H1 (cell line): ENCODE measurements at regions not wholly inside any gene's neighbourhood (a gene's known extent, or its start where the extent isn't known, plus 50 kb on each side); places are given as distances from the start of the nearest gene placed in this dataset.

ENCODE experiments used
- CTCF ChIA-PET: fragments of 300-600 bp; sonication (Branson Sonifier 250); formaldehyde crosslinking; loops from one replicate; lab custom pipeline; 2021; ENCODE audit not compliant: partially characterized antibody; lab: Charles Lee
- POLR2A ChIA-PET: fragments of 300-600 bp; sonication (Branson Sonifier 250); formaldehyde crosslinking; loops from one replicate; lab custom pipeline; 2021; ENCODE audit warnings: inconsistent platforms; ENCODE audit not compliant: partially characterized antibody; lab: Charles Lee
- DNase-seq, 2 experiments: peaks; one replicate each; pipeline versions ENCODE4 v3.0.0 to v3.0.0-alpha.2; 2010 to 2022; ENCODE audit warnings: low spot score in 2 of 2, low read depth in 1 of 2, mixed read lengths in 1 of 2
- FAIRE-seq: peaks from 2 replicates; lab custom pipeline; 2011; peaks lifted over from hg19 to GRCh38; lab: Jason Lieb, UNC
- H2AFZ ChIP-seq: 2 replicates; pipeline ENCODE4 v1.8.1; 2012; ENCODE audit warnings: low read length, inconsistent platforms
- H2AK5ac ChIP-seq: 2 replicates; pipeline ENCODE4 v1.6.1; 2013; ENCODE audit warnings: low read depth, low read length
- H2BK120ac ChIP-seq: replicated peaks from 2 replicates; pipeline ENCODE3; 2013; ENCODE audit warnings: low read depth, low read length, inconsistent platforms
- H2BK12ac ChIP-seq: 2 replicates; pipeline ENCODE4 v1.6.1; 2013; ENCODE audit warnings: low read depth, low read length
- H2BK15ac ChIP-seq: 2 replicates; pipeline ENCODE4 v1.6.1; 2013; ENCODE audit warnings: low read length
- H2BK20ac ChIP-seq: 2 replicates; pipeline ENCODE4 v1.6.1; 2013; ENCODE audit warnings: low read length
- H2BK5ac ChIP-seq: 2 replicates; pipeline ENCODE4 v1.6.1; 2013; ENCODE audit warnings: low read depth, low read length
- H3K14ac ChIP-seq: 2 replicates; pipeline ENCODE4 v1.6.1; 2013; ENCODE audit warnings: inconsistent platforms; ENCODE audit not compliant: insufficient read length
- H3K18ac ChIP-seq: 2 replicates; pipeline ENCODE4 v1.6.1; 2013; ENCODE audit warnings: low read length; ENCODE audit errors: extremely low read depth
- H3K23ac ChIP-seq: 2 replicates; pipeline ENCODE4 v1.6.1; 2013; ENCODE audit warnings: inconsistent platforms; ENCODE audit not compliant: insufficient read length
- H3K23me2 ChIP-seq: 2 replicates; pipeline ENCODE4 v1.6.1; 2013; ENCODE audit warnings: low read depth, low read length
- H3K27ac ChIP-seq: 2 replicates; pipeline ENCODE4 v1.6.1; 2011; ENCODE audit warnings: low read depth, low read length, inconsistent platforms
- H3K27me3 ChIP-seq, 4 experiments: replicated peaks in 1 of 4; 1 replicate in 1 of 4; 2 replicates in 3 of 4; pipeline versions ENCODE4 v1.6.1 to v1.8.1; 2011 to 2013; ENCODE audit warnings: low read length in 3 of 4, mild to moderate bottlenecking in 3 of 4, inconsistent platforms in 2 of 4, mixed read lengths in 2 of 4, moderate library complexity in 1 of 4; ENCODE audit not compliant: control insufficient read depth in 3 of 4, insufficient read depth in 3 of 4; ENCODE audit errors: extremely low read depth in 1 of 4
- H3K36me3 ChIP-seq, 4 experiments: 2 replicates each; pipeline versions ENCODE4 v1.6.1 to v1.8.1; 2011 to 2013; ENCODE audit warnings: mild to moderate bottlenecking in 4 of 4, low read length in 3 of 4, moderate library complexity in 2 of 4, control low read depth in 1 of 4, inconsistent platforms in 1 of 4; ENCODE audit not compliant: insufficient read depth in 4 of 4, control insufficient read depth in 2 of 4
- H3K4ac ChIP-seq: replicated peaks from 2 replicates; pipeline ENCODE3; 2013; ENCODE audit warnings: low read length, low read depth, mixed read lengths, inconsistent platforms; ENCODE audit not compliant: insufficient read length
- H3K4me1 ChIP-seq, 4 experiments: replicated peaks in 1 of 4; 1 replicate in 1 of 4; 2 replicates in 3 of 4; pipeline versions ENCODE4 v1.6.1 to v1.8.1; 2011 to 2013; ENCODE audit warnings: low read length in 3 of 4, inconsistent platforms in 2 of 4, mixed read lengths in 1 of 4; ENCODE audit not compliant: insufficient read depth in 4 of 4, control insufficient read depth in 3 of 4
- H3K4me2 ChIP-seq, 2 experiments: 2 replicates each; pipeline versions ENCODE4 v1.6.1 to v1.8.1; 2011 to 2013; ENCODE audit warnings: low read depth in 2 of 2, low read length in 2 of 2, control low read depth in 1 of 2, inconsistent platforms in 1 of 2, mild to moderate bottlenecking in 1 of 2; ENCODE audit not compliant: insufficient read depth in 1 of 2
- H3K4me3 ChIP-seq, 4 experiments: fragments of 200-600, 300-600 bp in 1 of 4; sonication (generic), shearing (Covaris generic), sonication (Bioruptor Twin) in 1 of 4; 2 replicates each; pipeline versions ENCODE4 v1.5.1 to v1.8.1; 2011 to 2016; ENCODE audit warnings: low read length in 4 of 4, low read depth in 3 of 4, control low read depth in 2 of 4, inconsistent platforms in 2 of 4, mild to moderate bottlenecking in 2 of 4, mixed read lengths in 1 of 4, moderate library complexity in 1 of 4; ENCODE audit not compliant: insufficient read depth in 2 of 4; ENCODE audit errors: extremely low read depth in 1 of 4
- H3K56ac ChIP-seq: replicated peaks from 2 replicates; pipeline ENCODE3; 2013; ENCODE audit warnings: low read depth, mild to moderate bottlenecking, mixed read lengths, low read length, inconsistent platforms; ENCODE audit not compliant: insufficient read length
- H3K79me1 ChIP-seq: 2 replicates; pipeline ENCODE4 v1.6.1; 2013; ENCODE audit warnings: low read depth, low read length, control low read depth
- H3K79me2 ChIP-seq, 2 experiments: 2 replicates each; pipeline versions ENCODE4 v1.6.1 to v1.8.1; 2012 to 2013; ENCODE audit warnings: low read length in 2 of 2, mild to moderate bottlenecking in 2 of 2, inconsistent platforms in 1 of 2; ENCODE audit not compliant: insufficient read depth in 2 of 2, control insufficient read depth in 1 of 2
- H3K9ac ChIP-seq, 4 experiments: replicated peaks in 1 of 4; 1 replicate in 1 of 4; 2 replicates in 3 of 4; pipeline versions ENCODE4 v1.6.1 to v1.8.1; 2011 to 2013; ENCODE audit warnings: low read depth in 3 of 4, low read length in 3 of 4, control low read depth in 2 of 4, mild to moderate bottlenecking in 2 of 4, moderate library complexity in 2 of 4, inconsistent platforms in 1 of 4; ENCODE audit errors: extremely low read depth in 1 of 4
- H3K9me3 ChIP-seq, 2 experiments: 2 replicates each; pipeline versions ENCODE4 v1.6.1 to v1.8.1; 2012 to 2013; ENCODE audit warnings: mild to moderate bottlenecking in 2 of 2, moderate library complexity in 2 of 2, control low read depth in 1 of 2, inconsistent platforms in 1 of 2, low read depth in 1 of 2, low read length in 1 of 2, mixed read lengths in 1 of 2; ENCODE audit not compliant: insufficient read depth in 2 of 2
- H4K20me1 ChIP-seq, 2 experiments: replicated peaks in 1 of 2; 2 replicates each; pipeline versions ENCODE3 to v1.8.1; 2011 to 2013; ENCODE audit warnings: inconsistent platforms in 2 of 2, low read length in 2 of 2, mild to moderate bottlenecking in 1 of 2; ENCODE audit not compliant: insufficient read depth in 2 of 2, control insufficient read depth in 1 of 2
- H4K5ac ChIP-seq: 2 replicates; pipeline ENCODE4 v1.6.1; 2013; ENCODE audit warnings: low read length, low read depth, mixed read lengths, inconsistent platforms; ENCODE audit not compliant: insufficient read length
- H4K8ac ChIP-seq: 2 replicates; pipeline ENCODE4 v1.8.0; 2013; ENCODE audit warnings: mild to moderate bottlenecking, moderate library complexity, low read length, inconsistent platforms; ENCODE audit not compliant: insufficient read depth; ENCODE audit errors: extremely low read depth
- H4K91ac ChIP-seq: replicated peaks from 2 replicates; pipeline ENCODE3; 2013; ENCODE audit warnings: low read length, mixed read lengths, inconsistent platforms; ENCODE audit not compliant: insufficient read length
- KDM4A ChIP-seq: IDR thresholded peaks from one replicate; pipeline ENCODE4 v1.7.1; 2012; ENCODE audit warnings: low read depth, mild to moderate bottlenecking, moderate library complexity, low read length, inconsistent platforms; ENCODE audit not compliant: severe bottlenecking
- MAFK ChIP-seq: IDR thresholded peaks from 2 replicates; pipeline ENCODE4 v1.6.1; 2012; ENCODE audit warnings: low read depth, mild to moderate bottlenecking, improper control_type of control experiment, low read length
- WGBS, 2 experiments: shearing (Covaris generic) in 1 of 2; methylation state at CpG; one replicate each; pipeline versions ENCODE4 v1.1.6 to v1.1.7; 2013 to 2015; ENCODE audit warnings: low lambda C conversion rate in 2 of 2, mixed read lengths in 2 of 2, inconsistent platforms in 1 of 2, low coverage in 1 of 2, missing lambda C conversion rate in 1 of 2; ENCODE audit not compliant: insufficient replicate concordance in 2 of 2, insufficient coverage in 1 of 2, insufficient read length in 1 of 2; ENCODE audit errors: extremely low coverage in 1 of 2, missing lambda C conversion rate in 1 of 2; 5-methylcytosine and 5-hydroxymethylcytosine counted together

DNA sequence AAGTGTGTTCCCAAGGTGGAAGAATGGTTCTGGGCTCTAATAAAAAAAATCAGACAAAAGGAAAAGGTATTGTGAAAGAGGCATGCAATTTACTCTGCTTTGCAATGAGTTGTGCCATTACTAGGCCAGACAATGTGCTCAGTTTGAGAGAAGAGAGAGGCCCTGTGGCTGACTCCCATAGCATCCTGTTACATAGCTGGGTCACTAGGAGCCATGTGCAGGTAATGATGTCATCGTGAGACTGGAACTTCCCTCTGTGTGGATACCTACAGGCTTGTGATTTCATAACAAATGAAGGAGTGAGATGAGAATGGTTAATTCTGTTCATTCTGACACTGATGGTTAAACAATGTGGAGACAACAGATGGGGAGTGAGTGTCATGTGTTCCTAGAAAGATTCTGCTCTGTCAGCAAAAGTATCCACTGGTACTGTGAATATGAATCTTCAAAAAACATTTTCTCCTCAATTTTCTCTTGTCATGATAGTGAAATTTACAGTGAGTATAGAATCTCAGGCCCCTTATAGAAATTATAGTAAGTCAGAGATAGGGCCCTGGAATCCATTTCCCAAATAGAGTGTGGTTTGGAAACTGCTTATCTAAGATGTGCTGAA is 648.7 kb upstream of the DPPA4 start:
- H2AK5ac ChIP-seq = no peak overlapping the region
- H4K5ac ChIP-seq = no peak overlapping the region
- no peak overlapping the region for H2BK12ac ChIP-seq
- no peaks in the 10 kb centered on the region for H3K23me2 ChIP-seq
- H3K4me2 ChIP-seq = no peak overlapping the region
- no peak overlapping the region for H2BK5ac ChIP-seq
- no peak overlapping the region for H3K27ac ChIP-seq
- no peaks in the 10 kb centered on the region for H4K20me1 ChIP-seq
- H3K27me3 ChIP-seq = no peaks in the 10 kb centered on the region
- H3K79me2 ChIP-seq = no peaks in the 10 kb centered on the region
- H3K36me3 ChIP-seq = no peaks in the 10 kb centered on the region
- TF ChIP-seq MAFK = peak; percentile 59
- TF ChIP-seq KDM4A = no peak
- FAIRE-seq = no peak
- ChIA-PET CTCF (no interaction called here), POLR2A (no interaction called here)
- no peak overlapping the region for H4K91ac ChIP-seq
- H3K79me1 ChIP-seq = no peaks in the 10 kb centered on the region
- 89% methylated on average over 1 of the region's 1 CpG; no CpG with 5 or more reads in 1 of the 2 experiments for WGBS, 2 experiments
- H3K9ac ChIP-seq = no peak overlapping the region
- H3K56ac ChIP-seq = no peak overlapping the region
- no peak overlapping the region for H2BK15ac ChIP-seq
- H3K23ac ChIP-seq = no peak overlapping the region
- no peak overlapping the region for H3K4ac ChIP-seq
- H3K18ac ChIP-seq = no peak overlapping the region
- H3K4me1 ChIP-seq = no peaks in the 10 kb centered on the region
- no peak overlapping the region for H2BK20ac ChIP-seq
- H3K9me3 ChIP-seq = no peaks in the 10 kb centered on the region
- H2BK120ac ChIP-seq = no peak overlapping the region
- H4K8ac ChIP-seq = no peak overlapping the region
- DNase-seq = no peak
- H3K4me3 ChIP-seq = no peak overlapping the region
- H3K14ac ChIP-seq = no peak overlapping the region
- peak overlapping the region; percentile 81; the same call in 1 of the 2 replicates for H2AFZ ChIP-seq
